ENCODE measurements at regions not wholly inside any gene's neighbourhood (a gene's known extent, or its start where the extent isn't known, plus 50 kb on each side); places are given as distances from the start of the nearest gene placed in this dataset.
A peak's percentile ranks its signal among the peaks of the same experiment; 100 is the strongest.

DNA sequence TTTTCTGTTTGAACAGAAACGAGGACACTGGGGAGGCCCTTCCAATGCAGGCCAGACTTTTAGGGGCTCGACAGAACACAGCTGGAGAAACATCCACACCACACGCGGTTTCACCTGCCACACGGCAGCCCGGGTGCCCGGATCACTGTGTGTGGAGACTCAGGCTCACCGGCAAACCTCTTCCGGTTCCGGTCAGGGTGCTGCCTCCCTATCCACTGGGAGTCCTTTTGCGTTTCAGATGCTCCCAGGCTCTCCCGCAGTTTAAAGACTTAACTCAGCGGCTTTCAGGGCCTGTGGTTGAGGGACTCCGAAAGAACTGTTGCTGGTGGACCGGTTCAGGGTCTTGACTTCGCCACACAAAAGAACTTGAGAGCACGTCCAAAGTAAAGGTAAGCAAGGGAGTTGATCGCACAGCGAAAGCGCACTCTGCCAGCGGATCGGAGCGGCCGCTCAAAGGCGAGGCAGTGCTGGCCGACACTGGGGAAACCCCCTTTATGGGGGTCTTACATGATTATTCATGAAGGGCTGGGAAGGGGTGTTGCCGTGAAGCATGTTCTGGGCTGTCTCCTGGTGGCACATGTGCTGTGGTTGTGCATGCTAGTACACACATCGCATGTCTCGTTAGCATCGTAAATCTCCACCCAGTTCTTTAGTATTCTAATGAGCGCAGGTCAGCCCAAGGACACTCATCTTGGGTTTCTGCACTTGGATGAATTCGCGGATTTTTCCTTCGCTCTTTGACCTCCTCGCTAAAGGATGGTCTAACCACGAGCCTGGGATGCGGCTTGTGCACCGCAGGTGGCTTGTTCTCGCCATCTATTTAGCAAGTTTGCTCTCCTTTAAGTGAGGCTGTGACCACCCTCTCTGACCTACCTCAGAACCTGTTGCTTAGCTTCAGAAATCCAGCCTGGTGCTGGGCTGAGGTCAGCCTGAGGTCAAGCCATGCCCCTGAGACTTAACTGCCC lies 180.3 kb downstream of the CDH26 start:
- DNase-seq (ENCODE audit: low read depth), result peak; percentile 24
- peak overlapping the region; percentile 58 for H3K4me3 ChIP-seq (ENCODE audit: control insufficient read depth, low read depth, low read length)

DNA sequence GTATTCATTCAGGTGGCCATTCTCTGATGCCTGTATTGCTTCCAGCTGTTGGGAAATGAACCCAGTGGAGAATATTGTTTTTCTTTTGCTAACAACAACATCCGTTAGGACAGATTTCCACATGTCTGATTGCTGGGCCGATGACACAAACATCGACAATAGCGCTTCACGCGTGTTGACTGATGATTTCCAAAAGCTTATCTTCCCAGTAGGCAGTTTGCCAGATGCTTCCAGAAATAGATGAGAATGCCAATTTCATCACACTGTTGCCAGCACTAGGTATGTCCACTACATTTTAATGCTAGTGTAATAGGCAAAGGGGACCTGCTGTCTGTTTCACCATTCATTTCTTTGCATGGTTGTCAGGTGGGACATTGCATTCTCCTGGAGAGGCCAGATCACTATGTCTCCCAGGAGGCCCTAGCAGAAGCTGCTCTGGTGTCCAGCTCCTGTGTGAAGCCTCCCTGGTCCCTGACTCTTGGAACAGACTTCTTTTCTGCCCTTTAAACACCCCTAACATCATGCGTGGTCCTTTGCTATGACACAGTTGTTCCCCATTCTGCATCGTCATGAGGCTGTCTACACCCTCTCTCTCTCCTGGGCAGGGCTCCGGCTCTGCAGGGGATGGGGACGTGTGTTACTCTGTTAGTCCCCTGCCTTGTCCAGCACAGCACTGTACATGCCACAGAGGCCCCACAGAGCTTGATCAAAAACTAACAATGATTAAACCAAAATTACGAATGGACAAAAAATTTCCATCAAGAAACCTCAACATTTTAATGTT lies 181.6 kb downstream of the CDH26 start:
- no peak overlapping the region for H3K4me3 ChIP-seq (ENCODE audit: control insufficient read depth, low read depth, low read length)
- TF ChIP-seq, protein P1, sequence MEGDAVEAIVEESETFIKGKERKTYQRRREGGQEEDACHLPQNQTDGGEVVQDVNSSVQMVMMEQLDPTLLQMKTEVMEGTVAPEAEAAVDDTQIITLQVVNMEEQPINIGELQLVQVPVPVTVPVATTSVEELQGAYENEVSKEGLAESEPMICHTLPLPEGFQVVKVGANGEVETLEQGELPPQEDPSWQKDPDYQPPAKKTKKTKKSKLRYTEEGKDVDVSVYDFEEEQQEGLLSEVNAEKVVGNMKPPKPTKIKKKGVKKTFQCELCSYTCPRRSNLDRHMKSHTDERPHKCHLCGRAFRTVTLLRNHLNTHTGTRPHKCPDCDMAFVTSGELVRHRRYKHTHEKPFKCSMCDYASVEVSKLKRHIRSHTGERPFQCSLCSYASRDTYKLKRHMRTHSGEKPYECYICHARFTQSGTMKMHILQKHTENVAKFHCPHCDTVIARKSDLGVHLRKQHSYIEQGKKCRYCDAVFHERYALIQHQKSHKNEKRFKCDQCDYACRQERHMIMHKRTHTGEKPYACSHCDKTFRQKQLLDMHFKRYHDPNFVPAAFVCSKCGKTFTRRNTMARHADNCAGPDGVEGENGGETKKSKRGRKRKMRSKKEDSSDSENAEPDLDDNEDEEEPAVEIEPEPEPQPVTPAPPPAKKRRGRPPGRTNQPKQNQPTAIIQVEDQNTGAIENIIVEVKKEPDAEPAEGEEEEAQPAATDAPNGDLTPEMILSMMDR (IDR thresholded peaks at IDR 0.05; ENCODE audit: control insufficient read depth, insufficient read depth, low read depth, low read length, missing control alignments), result no peak
- no peak for DNase-seq (ENCODE audit: low read depth)

More for the DNA sequence above, 180.3 kb downstream of the CDH26 start:
- TF ChIP-seq, protein P1 (IDR thresholded peaks at IDR 0.05; ENCODE audit: control insufficient read depth, insufficient read depth, low read depth, low read length, missing control alignments), result no peak

DNA sequence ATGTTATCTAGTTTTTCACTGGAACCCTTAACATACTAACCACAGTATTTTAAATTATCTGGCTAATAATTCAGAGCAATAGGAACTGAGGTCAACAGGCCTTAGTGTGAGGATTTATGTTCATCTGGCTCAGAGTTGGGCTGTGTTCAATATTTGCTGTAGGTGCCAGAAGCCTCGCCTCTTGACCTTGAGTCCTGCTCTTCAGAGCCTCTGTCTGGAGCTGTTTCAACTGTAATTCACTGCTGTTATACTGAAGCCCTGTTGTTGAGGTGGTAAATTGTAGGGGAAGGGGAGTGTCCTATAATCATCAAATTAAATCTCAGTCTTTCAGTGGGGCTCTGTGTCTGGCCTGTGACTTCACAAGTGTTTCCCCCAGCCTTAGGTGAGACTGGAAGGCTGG lies 184.4 kb downstream of the CDH26 start:
- no peak for DNase-seq (ENCODE audit: low read depth)
- TF ChIP-seq, protein P1 (IDR thresholded peaks at IDR 0.05; ENCODE audit: control insufficient read depth, insufficient read depth, low read depth, low read length, missing control alignments), result no peak

DNA sequence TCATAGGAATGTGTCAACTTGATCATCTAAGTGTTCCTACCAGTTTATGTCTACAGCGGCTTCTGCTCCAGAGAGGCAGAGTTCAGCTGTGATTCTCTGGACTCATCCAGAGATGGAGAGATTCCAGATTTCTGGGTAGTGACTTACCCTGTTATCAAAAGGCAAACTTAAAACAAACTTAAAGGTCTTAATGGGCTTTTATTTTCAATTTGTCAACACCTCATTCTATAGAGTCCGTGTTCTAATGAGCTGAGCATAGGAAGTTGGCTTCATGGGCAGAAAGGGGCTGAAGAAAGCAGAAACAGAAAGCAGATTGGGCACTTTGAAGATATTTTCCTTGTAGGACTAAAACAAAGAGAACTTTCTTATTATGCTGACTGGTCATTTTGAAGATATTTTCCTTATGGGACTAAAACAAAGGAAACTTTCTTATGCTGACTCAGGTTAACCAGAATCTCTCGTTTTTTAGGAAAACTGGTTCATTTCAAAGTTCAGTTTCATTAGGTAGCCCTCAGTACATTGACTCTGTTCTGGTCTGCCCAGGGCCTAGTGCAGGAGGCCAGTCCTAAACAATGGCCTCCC lies 185.1 kb downstream of the CDH26 start:
- TF ChIP-seq, protein P1 (IDR thresholded peaks at IDR 0.05; ENCODE audit: control insufficient read depth, insufficient read depth, low read depth, low read length, missing control alignments), result no peak
- no peak overlapping the region for H3K4me3 ChIP-seq (ENCODE audit: control insufficient read depth, low read depth, low read length)
- DNase-seq (ENCODE audit: low read depth), result no peak

More for the DNA sequence above, 184.4 kb downstream of the CDH26 start:
- no peak overlapping the region for H3K4me3 ChIP-seq (ENCODE audit: control insufficient read depth, low read depth, low read length)

DNA sequence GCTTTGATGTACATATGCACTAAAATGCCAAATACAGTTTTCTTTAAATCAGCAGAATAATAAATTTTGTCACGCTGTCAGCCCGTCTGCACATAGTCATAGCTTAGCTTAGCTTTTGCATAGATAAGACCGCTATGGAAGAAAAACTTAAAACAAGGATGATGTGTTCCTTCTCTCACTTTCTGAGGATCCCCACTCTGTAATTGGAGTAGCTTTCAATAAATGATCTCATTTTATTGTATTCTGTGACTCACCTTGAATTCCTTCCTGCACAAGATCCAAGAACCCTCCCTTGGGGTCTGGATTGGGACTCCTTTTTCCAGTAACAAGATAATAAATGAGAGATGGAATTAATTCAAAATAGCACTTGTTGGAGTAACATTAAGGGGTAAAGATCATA lies 186.2 kb downstream of the CDH26 start:
- TF ChIP-seq, protein P1 (IDR thresholded peaks at IDR 0.05; ENCODE audit: control insufficient read depth, insufficient read depth, low read depth, low read length, missing control alignments), result no peak
- no peak overlapping the region for H3K4me3 ChIP-seq (ENCODE audit: control insufficient read depth, low read depth, low read length)
- no peak for DNase-seq (ENCODE audit: low read depth)

DNA sequence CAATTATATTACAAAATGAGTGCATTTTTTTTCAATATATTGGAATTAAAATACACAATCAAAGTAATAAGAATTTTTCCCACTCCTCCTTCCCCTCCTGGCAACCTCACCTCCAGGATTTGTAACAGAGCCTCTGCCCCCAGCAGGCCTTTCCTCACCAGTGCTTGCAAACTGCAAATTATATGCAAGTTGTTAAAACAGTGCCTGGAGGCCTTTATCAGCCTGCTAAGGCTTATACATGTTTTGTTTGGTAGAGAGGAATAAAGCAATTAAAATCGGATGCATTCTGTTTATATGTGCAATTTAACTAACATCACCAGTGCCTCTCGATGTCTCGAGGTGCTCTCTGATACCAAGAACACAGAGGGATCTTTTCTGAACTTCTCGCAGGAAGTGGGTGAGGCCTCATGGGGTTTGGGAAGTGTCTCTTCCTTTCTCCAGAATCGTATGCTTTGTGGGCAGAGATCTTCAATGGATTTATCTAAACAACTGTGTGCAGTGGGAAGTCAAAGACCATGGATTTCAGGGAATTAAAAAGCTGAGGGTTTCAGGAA lies 186.8 kb downstream of the CDH26 start:
- no peak overlapping the region for H3K4me3 ChIP-seq (ENCODE audit: control insufficient read depth, low read depth, low read length)
- DNase-seq (ENCODE audit: low read depth), result no peak
- TF ChIP-seq, protein P1 (IDR thresholded peaks at IDR 0.05; ENCODE audit: control insufficient read depth, insufficient read depth, low read depth, low read length, missing control alignments), result no peak
